NCI-H82 treated with DMSO at 0.1 percent for 48 hours (cell line): ENCODE measurements at regions not wholly inside any gene's neighbourhood (a gene's known extent, or its start where the extent isn't known, plus 50 kb on each side); places are given as distances from the start of the nearest gene placed in this dataset.

Experiments used
- DNase-seq: peaks from one replicate; lab custom pipeline; 2025; ENCODE audit not compliant: unreplicated experiment; lab: John Stamatoyannopoulos, UW

- no peak for DNase-seq
Observed at GRCh38 chr16:14362774-14363371, 267.2 kb downstream of the PARN start.

GRCh38 chr16:14360326-14361037 lies 269.6 kb downstream of the PARN start:
- no peak for DNase-seq

- no peak for DNase-seq
Observed at GRCh38 chr16:14358697-14359305, 271.3 kb downstream of the PARN start.

GRCh38 chr16:14357328-14357727 lies 272.7 kb downstream of the PARN start:
- no peak for DNase-seq

- DNase-seq, result no peak
Observed at GRCh38 chr16:14356064-14356463, 274.0 kb downstream of the PARN start.

GRCh38 chr16:14354561-14355351 lies 275.3 kb downstream of the PARN start:
- DNase-seq, result no peak

- DNase-seq, result no peak
Observed at GRCh38 chr16:14353340-14353739, 276.7 kb downstream of the PARN start.

- DNase-seq, result no peak
Observed at GRCh38 chr16:14351647-14352046, 278.4 kb downstream of the PARN start.

GRCh38 chr16:14350626-14351025 lies 279.4 kb downstream of the PARN start:
- no peak for DNase-seq

- DNase-seq, result no peak
Observed at GRCh38 chr16:14350081-14350480, 279.0 kb downstream of the MRTFB start.

- DNase-seq, result no peak
Observed at GRCh38 chr16:14347706-14348105, 276.6 kb downstream of the MRTFB start.

- DNase-seq, result no peak
Observed at GRCh38 chr16:14346278-14347142, 275.4 kb downstream of the MRTFB start.

GRCh38 chr16:14345512-14346115 lies 274.5 kb downstream of the MRTFB start:
- no peak for DNase-seq

- DNase-seq, result no peak
Observed at GRCh38 chr16:14344945-14345344, 273.8 kb downstream of the MRTFB start.

- DNase-seq, result no peak
Observed at GRCh38 chr16:14344292-14344691, 273.2 kb downstream of the MRTFB start.

GRCh38 chr16:14341324-14342225 lies 270.5 kb downstream of the MRTFB start:
- DNase-seq, result no peak

GRCh38 chr16:14339694-14340093 lies 268.6 kb downstream of the MRTFB start:
- no peak for DNase-seq

- no peak for DNase-seq
Observed at GRCh38 chr16:14338969-14339368, 267.9 kb downstream of the MRTFB start.

GRCh38 chr16:14338236-14338635 lies 267.1 kb downstream of the MRTFB start:
- no peak for DNase-seq
